H4 (cell line): ENCODE measurements at regions not wholly inside any gene's neighbourhood (a gene's known extent, or its start where the extent isn't known, plus 50 kb on each side); places are given as distances from the start of the nearest gene placed in this dataset.
"Not testable (repeated sequence)": the region's sequence is repeated elsewhere in the genome, so short reads cannot be mapped to it uniquely, and the experiment has no call there.

Experiments
- DNase-seq: peaks from one replicate; pipeline ENCODE4 v3.0.0-alpha.2; 2015; ENCODE audit warnings: low spot score

DNA sequence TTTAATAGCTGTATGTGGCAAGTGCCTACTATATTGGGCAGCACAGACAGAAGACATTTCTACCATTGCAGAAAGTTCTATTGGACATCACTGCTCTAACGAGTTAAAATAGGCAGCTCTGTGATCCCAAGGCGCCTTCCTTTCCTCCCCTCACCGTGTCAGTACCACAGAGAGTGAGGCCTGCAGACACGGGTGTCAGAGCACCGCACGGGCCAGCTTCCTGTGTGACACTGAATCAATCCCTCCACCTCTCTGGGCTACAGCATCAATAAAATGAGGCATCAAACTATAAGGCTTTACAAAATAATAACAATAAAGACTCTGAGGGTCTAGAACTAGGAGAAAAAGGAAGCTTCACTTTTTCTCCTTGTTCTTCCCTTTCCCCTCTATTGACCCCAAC, 246.7 kb downstream of the FOXD2 start:
- DNase-seq: no peak

DNA sequence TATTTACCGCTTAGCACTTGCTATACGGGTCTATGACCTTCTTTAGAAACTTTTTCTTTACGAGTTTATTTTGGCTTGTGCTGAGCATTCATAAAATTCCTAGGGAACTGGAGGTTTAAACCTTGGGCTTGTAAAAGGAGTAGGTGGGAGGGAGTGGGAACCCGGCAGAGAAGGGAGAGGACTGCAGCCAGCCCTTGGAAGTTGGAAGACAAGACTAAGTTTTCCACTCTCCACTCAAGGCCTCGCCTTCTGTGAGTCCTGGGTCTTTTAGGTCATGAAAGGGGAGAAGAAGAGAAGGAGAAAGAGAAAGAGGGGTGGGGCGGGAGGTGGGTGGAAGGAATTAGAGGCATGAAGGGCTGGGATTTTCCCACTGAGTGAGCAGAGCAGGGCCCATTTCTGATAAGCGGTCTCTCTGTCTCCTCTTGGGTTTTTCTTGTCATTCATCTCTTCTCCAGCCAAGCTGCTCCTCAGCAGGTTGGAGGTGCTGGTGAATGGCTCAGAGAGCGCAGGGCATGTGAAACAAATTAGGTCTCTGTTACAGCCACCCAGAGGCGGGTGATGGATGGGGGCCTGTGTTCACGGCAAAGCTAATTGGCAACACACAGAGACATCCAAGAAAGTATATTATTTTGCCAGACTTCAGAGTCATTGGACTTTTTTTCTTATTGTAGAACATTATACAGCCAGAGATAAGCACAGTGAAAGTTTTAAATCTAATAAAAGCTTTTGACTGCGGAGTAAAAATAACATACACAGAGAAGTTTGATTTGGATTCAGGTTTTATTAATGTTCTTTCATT, 247.3 kb downstream of the FOXD2 start:
- no peak for DNase-seq

DNA sequence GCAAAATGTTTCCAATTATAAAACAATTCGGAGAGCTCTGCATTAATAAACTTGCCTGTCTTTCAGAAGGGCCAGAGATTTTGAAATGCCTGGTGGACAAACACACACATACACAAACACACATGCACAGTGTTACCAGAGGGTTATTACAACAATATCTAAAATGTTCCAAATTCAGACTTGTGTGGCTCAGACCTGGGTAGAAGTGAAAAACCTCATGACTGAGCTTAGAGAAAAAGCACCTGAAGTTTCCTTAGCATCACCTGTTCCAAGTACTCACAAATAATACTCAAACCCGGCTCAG, 247.9 kb downstream of the FOXD2 start:
- no peak for DNase-seq

DNA sequence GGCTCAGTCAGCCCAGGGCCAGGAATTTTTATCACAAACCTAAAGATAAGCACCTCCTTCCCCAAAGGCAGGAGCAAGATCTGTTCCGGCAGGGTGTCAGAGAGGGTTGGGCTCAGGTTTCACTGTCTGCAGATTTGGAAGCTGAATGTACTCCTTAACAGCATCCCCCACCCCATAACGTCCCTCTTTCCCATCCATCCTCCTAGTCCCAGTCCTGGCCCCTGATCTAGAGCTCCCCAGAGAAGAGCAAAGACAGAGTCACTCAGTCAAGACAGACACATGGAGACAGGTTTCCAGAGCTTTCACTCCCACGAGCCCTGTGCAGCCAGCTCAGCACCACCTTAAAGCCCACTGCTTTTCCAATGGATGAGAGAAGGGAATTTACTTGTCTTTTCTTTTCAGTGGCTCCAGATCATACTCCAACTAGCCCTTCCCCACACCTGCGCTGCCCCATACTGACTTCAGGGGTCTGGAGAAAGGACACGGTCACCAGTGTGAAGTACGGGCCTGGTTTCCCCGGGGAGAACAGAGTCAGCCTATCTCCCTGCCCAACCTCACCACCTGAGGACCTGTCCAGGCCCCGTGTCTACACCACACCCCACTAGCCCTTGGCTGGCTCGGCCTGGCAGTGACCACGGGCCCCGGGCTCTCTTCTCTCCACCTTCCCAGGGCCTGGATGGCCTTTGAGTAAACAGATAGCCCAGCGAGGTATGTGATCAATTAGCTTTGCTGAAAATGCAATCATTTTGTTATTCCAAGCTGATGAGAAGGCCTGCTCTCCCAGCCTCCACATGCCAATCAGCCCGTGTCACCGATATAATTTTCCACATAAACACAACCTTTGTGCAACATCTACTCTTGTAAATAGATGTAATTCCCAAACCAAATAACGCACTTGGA, 249.1 kb downstream of the FOXD2 start:
- no peak for DNase-seq

DNA sequence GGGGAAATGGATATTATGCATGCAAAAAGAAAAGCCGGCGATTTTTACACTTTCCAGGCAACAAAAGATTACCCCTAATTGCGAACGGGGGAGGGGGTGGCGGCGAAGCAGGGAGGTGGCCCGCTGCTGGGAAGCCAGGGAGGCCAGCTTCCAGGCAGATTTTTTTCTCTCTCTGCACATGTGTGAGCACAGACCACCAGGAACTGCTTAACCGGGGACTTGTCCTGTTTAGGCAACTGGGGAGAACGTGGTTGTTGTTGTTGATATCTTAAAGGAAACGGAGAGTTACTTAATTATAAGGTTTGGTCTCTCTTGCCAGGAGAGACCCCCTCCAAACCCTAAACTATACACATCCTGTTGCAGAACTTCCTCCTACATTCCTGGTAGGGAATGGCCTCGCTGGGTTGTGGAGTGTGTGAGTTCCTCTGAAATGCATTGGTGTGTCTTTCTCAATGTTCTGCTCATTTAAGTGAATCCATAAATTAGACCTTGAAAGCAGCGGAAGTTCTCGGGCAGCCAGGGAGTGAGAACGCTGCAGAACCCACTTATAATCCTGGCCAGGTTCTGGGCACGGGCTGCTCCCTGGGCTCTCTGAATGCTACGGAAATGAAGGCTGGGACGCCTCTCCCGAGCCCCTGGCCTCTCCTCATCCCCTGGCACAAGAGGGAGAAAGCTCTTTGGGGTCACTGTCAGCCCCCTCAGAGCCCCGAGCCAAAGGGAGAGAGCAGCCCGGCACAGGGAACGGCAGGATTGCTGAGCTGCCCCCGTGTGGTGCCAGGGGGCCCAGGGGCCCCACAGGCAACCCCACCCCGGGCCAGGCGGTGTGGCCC, 250.0 kb downstream of the FOXD2 start:
- no peak for DNase-seq

DNA sequence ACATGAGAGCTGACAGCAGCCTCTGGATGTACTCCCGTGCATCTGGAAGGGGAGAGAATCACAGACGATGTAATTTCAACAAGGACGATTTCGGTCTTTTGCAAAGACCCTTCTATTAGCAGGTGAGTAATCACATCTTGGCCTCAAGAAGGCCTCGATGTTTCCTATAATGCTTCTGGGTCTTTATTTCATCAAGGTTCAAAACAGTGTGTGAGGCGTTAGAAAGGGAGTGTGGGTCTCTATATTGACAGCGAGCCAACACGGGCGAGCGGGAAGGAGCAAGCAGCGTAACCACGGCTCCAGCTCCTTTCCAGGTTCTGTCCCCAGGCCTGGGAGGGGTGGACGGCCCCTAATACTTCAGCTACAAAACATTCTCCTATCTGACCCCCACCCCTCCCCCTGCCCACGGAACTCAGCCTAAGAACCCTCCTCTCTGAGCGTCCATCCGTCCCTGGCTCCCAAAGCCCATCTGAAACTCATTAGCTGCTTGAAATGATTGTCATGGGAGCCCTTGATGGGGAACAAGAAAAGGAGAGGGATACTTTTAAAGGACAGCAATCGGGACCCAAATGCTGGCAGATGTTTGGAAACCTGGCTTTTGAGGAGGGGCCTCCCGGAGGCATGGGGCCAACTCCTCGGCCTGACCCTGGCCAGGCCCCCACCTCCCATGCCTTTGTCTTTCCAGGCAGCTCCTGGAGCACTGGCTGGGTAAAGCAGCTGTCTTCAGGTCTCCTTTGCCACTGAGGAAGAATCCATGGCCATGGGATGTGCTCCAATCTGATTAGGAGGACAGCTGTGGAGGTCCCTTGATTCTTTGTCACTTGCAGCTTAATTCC, 250.8 kb downstream of the FOXD2 start:
- DNase-seq: no peak

DNA sequence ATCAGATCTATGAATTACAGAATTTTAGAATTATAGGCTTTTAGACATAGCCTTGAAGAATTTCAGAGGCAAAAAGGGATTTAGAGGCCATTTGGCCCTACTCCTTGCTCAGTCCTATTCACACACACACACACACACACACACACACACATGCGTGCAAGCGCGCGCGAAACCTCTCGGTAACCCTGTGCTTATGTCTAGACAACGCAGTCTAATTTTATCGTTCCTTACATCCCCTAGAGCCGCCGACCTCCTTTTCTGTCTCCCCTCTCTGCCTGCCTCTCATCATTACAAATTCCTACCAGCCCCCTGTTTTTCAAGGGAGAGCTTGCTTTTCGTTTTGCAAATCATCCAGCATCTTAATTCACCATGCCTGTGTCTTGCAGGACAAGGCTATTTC, 252.1 kb downstream of the FOXD2 start:
- no peak for DNase-seq

DNA sequence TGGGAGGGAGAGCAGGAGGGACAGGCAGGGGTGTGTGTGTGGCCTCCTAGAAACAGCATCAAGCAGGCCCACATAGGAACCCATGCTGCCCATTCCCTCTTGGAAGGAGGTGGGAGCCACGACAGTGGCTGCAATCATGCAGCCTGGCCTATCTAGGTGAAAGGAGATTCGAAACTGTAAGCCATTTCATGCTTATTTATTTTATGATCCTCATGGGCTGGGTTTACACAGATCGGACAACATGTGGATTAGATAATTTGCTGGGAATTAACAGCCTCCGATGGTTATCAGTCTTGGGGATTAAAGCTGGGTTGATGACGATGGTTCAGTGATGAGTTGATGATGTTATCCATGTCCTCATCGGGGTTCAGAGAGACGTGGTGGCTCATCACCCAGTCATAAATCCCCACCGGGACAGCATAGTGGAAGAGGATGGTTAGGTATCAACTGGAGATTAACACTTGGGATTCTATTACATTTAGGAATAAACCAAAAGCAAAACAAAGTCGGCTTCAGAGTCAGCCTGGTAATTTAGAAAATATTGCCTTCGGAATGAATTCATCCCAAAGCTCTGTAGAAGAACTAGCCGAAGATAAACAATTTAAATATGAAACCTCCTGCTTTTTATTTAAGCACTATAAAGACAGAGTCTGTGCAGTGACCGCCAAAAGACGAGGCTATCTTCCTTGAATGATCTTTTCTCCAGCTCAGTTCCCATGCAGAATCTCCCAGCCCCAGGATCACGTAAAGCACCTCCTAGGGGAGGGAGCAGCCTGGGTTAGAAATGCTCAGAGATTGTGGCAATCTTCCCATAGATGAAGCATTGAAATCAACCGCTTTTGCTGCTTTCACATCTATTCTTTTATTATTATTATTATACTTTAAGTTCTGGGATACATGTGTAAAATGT, 252.8 kb downstream of the FOXD2 start:
- no peak for DNase-seq

DNA sequence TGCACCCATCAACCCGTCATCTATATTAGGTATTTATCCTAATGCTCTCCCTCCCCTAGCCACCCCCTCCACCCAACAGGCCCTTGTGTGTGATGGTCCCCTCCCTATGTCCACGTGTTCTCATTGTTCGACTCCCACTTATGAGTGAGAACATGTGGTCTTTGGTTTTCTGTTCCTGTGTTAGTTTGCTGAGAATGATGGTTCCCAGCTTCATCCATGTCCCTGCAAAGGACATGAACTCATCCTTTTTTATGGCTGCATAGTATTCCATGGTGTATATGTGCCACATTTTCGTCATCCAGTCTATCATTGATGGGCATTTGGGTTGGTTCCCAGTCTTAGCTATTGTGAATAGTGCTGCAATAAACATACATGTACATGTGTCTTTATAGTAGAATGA, 253.4 kb downstream of the FOXD2 start:
- not testable (repeated sequence) for DNase-seq

DNA sequence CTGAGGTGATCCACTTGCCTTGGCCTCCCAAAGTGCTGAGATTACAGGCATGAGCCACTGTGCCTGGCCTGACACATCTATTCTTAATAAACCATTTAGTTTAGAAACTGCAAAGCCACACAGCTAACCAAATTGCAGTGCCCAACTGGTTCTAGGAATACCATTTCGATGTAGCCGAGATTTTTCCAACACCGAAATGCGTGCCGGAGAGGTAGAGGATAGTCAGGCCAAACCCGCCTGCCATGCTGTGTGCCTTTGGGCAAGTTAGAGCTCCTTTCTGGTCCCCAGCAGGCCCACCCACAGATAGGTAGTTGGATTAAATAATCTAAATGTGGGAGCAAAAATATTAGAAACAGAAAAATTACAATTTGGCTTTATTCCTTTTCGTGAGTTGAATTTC, 254.4 kb downstream of the FOXD2 start:
- DNase-seq: no peak

DNA sequence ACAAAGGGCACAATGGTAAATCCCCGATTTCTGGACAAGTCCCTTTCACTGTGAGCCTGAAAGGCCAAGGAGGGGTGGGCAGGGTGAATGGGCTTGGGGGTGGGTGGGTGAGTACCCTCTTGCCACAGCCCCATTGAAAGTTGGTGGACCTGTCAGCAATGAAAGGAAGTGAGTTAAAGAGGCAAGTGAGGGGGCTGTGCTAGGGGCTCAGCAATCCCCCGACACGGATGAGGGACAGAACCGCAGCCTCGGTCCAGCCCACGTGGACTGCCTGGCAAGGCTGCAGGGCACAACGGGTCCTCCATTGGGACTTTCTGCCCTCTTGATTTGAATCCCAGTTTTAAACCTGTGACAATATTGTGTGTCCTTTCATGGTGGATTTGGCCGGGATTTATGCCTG, 255.3 kb downstream of the FOXD2 start:
- no peak for DNase-seq

DNA sequence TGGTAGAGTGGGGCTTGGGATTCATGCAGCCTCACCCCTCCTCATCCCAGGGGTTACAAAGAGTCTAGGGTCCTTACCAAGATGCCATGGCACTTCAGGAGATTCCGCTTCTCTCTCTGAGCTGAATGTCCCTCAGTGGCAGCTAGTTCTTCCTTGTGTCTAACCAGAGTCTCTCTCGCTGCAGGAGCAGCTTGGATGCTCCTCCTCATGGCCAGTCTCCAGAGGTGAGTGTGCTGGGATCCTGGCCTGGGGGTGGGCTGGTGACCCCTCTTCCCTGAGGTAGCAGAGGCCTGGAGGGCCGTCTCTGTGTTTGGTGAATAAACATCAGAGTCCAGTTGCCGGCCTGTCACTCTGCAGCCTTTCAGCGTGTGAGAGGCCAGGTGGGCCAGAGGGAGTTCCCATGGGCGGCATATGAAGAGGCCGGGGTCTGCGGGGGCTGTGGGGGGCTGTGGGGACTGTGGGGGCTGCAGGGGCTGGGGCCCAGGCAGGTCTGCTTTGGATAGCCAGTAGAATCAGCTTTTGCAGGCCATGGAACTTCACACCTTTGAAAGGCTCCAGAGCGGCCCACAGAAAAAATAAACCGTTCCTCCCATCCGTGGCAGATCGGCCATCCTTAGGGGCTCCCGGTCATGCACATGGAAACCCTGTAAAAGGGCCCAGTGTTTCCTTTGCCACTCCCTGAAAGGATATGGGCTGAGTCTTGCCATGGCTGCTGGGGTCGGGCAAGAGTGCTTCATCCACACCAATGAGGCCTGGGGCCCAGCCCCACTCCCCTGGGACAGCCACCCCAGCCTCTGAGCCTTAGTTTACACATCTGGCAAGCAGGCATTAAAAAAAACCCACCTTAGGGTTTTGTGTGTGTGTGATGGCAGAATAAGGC, 256.4 kb downstream of the FOXD2 start:
- DNase-seq: no peak

DNA sequence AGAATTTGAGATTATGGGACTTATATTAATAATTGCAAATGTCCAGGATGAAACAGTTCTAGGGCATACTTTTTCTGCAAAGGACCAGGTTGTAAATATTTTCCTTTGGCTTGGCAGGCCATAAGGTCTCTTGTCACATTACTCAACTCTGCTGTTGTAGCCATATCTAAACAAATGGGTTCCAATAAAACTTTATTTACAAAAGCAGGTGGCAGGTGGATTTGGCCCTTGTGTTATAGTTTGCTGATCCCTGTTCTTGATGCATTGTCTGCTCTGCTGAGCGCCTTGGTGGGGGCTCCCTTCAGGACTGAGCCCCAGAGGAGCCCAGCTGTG, 258.5 kb downstream of the FOXD2 start:
- DNase-seq: no peak

DNA sequence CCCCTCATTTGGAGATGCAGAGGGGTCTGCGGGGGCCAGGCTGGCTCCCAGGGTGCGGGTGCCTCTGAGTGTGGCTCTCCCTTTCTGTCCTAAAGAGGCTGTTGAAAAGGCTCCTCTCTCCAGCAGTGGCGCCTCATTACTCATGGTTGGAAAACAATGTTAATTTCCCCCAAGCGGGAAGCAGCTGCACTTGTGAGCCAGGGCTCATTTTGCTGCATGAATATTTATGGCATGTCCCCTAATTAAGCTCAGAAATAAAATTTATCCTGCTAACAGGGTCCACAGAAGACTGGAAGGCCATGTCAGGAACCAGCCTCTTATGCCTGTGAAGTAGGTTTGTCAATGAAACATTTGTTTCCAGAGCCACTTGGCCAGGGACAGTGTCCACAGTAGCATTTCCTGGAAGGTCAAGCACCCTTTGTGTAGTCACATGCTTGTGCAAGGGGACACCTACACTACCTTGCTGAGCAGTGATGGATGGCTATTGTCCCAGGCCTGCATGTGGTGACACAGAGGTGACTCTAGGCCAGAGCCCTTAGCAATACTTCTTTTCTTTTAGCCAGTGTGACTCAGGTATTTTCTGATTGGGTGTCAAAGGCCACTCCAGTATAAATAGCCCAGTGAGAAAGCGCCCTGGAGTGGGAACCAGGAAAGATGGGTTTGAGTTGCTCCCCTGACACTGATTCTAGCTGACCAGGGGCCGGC, 259.0 kb downstream of the FOXD2 start:
- DNase-seq: no peak

DNA sequence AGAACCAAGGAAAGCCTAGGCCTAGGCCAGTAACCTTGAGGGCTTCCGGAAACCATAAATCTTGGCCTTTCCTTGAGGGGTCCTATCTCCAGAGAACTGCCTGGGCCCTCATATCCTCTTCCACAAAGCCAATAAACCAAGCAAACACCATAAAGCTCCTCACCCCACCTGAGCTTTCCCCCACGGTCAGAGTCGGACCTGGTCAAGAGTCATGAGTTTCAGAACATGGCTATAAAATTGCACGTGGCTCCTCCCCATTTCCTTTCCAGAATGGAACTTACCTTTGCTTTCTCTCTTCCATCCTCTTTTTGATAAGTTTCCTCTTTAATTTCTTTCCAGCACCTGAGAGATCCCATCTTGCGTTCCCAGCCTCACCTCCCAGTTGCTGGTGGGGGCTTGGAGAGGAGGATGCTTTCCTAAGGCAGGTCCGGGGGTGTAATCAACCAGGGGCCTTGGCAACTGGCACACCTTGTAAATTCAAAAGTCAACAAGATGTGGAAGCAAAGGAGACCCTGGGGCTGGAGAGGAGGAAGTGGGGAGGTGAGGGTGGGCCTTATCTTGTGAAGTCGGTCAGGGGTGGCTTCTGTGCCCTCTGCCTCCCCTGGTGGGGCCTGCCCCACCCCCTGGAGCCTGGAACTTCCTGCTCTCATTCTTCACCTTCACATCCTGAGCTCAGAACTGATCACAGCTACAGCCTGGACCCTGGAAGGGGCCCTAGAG, 259.9 kb downstream of the FOXD2 start:
- DNase-seq: no peak

DNA sequence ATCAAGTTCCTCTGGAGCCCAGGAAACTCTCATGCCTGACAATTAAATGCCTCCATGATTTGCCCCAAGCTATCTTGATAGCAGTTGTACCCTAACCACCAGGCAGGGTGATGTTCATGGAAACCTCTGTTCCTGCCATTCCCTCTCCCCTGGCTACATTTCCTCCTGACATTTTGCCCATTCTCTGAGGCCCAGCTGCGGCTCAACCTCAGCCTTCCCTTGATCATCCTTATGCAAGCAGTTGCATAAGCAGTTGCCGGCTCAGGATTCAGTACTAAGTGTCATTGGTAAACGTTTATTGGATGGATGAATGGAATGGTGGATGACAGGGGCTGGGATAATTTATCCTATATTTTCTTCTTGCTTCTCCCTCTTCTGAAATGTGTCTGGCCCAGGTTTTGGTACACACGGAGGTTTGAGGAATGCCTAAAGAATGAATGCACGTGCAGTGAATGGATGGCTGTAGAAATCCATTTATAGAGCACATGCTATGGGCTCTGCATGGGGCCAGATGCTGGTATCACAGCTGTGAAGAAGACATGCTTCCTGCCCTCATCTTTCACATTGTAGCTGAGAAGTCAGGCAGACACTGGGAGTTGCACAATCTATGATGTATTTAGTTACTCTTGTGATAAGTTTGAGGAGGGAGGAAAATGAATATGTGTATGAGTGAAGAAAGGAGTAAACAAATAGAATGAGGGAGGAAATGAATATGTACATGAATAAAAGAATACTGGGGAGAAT, 261.8 kb downstream of the FOXD2 start:
- DNase-seq: no peak

DNA sequence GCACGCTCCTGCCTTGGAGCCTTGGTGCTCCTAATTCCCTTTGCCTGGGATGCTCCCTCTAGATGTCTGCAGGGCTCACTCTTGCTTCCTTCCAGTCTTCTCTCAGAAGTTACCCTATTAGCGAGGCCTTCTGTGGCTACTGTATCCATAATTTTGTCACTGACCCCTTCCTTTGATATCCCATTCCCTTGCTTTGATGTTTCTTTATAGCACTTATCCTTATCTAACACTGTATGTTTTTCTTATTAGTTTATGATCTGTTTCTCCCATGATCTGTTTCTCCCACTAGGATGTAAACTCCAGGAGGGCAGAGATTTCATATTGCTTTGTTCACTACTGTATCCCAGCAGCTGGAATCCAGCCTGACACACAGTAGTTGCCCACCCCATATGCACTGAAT, 263.4 kb downstream of the FOXD2 start:
- no peak for DNase-seq
